Mesothelial cell of epicardium (in vitro differentiated cells): ENCODE measurements at regions not wholly inside any gene's neighbourhood (a gene's known extent, or its start where the extent isn't known, plus 50 kb on each side); places are given as distances from the start of the nearest gene placed in this dataset.
"Not testable (repeated sequence)": the region's sequence is repeated elsewhere in the genome, so short reads cannot be mapped to it uniquely, and the experiment has no call there.

Experiments
- DNase-seq, 2 experiments: peaks; one replicate each; pipeline ENCODE4 v3.0.0; 2021; ENCODE audit warnings: low spot score in 2 of 2; ENCODE audit not compliant: unreplicated experiment in 2 of 2
- H3K27ac Mint-ChIP-seq: 2 replicates; pipeline ENCODE4 v1.8.0; 2021; ENCODE audit warnings: mixed read lengths
- H3K27me3 Mint-ChIP-seq: 2 replicates; pipeline ENCODE4 v1.8.0; 2021; ENCODE audit warnings: low read depth, mixed read lengths
- H3K36me3 Mint-ChIP-seq: 2 replicates; pipeline ENCODE4 v1.8.0; 2021; ENCODE audit warnings: mixed read lengths
- H3K4me1 Mint-ChIP-seq: 2 replicates; pipeline ENCODE4 v1.8.0; 2021; ENCODE audit warnings: mixed read lengths
- H3K4me3 Mint-ChIP-seq: 2 replicates; pipeline ENCODE4 v1.8.0; 2021; ENCODE audit warnings: mild to moderate bottlenecking, moderate library complexity, mixed read lengths
- H3K9me3 Mint-ChIP-seq: 2 replicates; pipeline ENCODE4 v1.8.0; 2021; ENCODE audit warnings: mixed read lengths
- TF ChIP-seq, protein P1 (sequence below): fragments of 200-600 bp; sonication (generic); IDR thresholded peaks from one replicate; pipeline ENCODE4 v1.5.0; 2021; ENCODE audit warnings: antibody characterized with exemption; ENCODE audit not compliant: unreplicated experiment

DNA sequence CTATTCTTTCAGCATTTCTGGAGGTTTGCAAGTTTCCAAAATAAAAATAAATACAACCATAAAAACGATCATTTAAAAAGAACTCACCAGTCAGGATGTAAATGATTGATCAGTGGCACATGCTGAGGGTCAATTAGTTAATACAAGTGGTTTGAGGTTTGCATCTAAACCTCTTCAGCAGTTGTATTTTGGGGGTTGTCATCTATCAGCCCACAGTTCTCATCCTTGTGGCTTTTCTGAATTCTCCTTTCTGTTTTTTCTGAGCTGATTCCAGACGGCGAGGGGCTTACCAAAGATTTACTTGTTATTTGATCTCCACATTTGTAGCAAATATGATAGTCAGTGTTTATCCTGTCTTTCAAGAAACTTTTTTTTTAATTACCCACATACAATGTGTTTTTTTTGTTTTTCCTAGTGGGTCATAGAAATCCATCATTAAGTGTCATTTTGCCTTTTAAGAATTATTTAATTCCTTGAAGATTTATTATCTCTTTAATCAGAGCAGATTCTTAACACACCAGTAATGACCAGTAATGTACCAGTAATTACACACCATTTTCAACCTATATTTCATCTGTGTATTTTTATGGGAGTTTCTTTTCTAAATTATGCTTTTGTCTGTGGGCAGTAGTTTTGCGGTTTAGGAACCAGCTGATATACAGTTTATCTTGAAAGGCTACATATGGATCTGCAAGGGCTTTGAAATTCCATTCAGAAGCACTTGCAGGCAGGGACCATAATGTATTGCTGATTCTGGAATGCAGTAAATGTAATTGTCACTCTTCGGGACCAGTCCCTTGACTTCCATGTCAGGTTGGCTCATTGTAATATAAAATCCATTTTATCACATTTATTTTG is 56.3 kb upstream of the DAAM1 start:
- Mint-ChIP-seq H3K4me3 (no peak overlapping the region), H3K27me3 (peaks cover 5% of the 10 kb centered on the region), H3K36me3 (no peaks in the 10 kb centered on the region), H3K27ac (peak overlapping the region; percentile 4), H3K4me1 (peaks cover 43% of the 10 kb centered on the region), H3K9me3 (no peaks in the 10 kb centered on the region)
- DNase-seq = no peak
- TF ChIP-seq, protein P1, sequence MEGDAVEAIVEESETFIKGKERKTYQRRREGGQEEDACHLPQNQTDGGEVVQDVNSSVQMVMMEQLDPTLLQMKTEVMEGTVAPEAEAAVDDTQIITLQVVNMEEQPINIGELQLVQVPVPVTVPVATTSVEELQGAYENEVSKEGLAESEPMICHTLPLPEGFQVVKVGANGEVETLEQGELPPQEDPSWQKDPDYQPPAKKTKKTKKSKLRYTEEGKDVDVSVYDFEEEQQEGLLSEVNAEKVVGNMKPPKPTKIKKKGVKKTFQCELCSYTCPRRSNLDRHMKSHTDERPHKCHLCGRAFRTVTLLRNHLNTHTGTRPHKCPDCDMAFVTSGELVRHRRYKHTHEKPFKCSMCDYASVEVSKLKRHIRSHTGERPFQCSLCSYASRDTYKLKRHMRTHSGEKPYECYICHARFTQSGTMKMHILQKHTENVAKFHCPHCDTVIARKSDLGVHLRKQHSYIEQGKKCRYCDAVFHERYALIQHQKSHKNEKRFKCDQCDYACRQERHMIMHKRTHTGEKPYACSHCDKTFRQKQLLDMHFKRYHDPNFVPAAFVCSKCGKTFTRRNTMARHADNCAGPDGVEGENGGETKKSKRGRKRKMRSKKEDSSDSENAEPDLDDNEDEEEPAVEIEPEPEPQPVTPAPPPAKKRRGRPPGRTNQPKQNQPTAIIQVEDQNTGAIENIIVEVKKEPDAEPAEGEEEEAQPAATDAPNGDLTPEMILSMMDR = no peak

DNA sequence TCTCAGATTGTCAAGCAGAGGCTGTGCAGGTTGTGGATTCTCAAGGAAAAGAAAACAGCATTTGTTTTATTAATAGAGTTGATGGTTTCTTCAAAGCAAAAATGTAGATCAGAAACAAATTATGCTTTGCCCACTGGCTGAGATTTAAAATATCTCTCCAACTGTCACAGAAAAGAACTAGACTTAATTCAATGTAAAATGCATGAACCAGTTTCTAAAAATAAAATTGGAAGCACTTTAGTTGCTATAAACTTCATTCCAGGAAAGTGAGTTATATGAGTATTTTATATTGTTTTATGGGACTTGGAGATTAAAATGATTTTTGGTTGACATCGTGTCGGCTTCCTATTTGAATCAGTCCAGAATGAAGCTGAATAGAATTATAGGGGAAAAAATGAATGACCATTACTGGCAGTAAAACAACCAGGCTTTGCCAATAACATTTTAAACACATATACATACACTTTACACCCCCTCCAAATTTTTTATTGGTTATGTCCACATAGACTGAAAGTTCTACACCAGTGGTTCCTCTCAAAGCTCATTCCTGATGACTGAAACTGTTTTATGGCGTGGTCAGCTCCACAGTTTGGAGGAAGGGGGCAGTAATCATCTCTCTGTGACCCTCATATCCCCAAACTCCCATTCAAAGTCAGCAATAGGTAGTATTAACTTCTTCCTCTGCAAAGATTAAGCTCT is 55.5 kb upstream of the DAAM1 start:
- H3K4me1 Mint-ChIP-seq = peaks cover 43% of the 10 kb centered on the region
- TF ChIP-seq, protein P1 = no peak
- no peak overlapping the region for H3K4me3 Mint-ChIP-seq
- H3K27ac Mint-ChIP-seq = peak overlapping the region; percentile 4
- H3K9me3 Mint-ChIP-seq = no peaks in the 10 kb centered on the region
- H3K36me3 Mint-ChIP-seq = no peaks in the 10 kb centered on the region
- peaks cover 5% of the 10 kb centered on the region for H3K27me3 Mint-ChIP-seq
- DNase-seq = no peak

DNA sequence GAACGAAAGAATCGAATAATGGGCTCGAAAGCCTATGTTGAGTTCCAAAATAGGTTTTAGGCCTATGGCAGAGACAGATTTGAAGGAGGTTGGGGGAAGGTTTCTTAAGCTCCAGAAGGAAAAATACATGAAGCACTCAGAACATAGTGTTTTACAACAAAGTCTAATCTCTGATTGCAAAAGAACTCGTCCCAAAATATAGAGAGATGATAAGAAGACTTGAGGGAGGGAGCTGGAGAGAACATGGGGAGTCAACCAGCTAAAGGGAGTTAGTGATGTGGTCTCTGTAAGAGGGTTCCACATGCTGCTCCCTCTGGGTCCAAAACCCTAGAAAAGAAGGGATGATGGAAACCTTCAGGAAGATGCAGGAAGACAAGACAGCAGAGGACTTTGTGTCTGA is 54.8 kb upstream of the DAAM1 start:
- H3K36me3 Mint-ChIP-seq = no peaks in the 10 kb centered on the region
- DNase-seq = no peak
- H3K4me1 Mint-ChIP-seq = peaks cover 40% of the 10 kb centered on the region
- H3K27me3 Mint-ChIP-seq = peaks cover 5% of the 10 kb centered on the region
- no peak overlapping the region for H3K4me3 Mint-ChIP-seq
- no peak overlapping the region for H3K27ac Mint-ChIP-seq
- TF ChIP-seq, protein P1 = no peak
- no peaks in the 10 kb centered on the region for H3K9me3 Mint-ChIP-seq

GRCh38 chr14:59134307-59134706 is 54.2 kb upstream of the DAAM1 start:
- H3K4me3 Mint-ChIP-seq = no peak overlapping the region
- no peak overlapping the region for H3K27ac Mint-ChIP-seq
- peaks cover 36% of the 10 kb centered on the region for H3K4me1 Mint-ChIP-seq
- H3K36me3 Mint-ChIP-seq = no peaks in the 10 kb centered on the region
- TF ChIP-seq, protein P1 = no peak
- H3K27me3 Mint-ChIP-seq = peaks cover 5% of the 10 kb centered on the region
- no peaks in the 10 kb centered on the region for H3K9me3 Mint-ChIP-seq
- DNase-seq = no peak

- no peak overlapping the region for H3K27ac Mint-ChIP-seq
- H3K9me3 Mint-ChIP-seq = no peaks in the 10 kb centered on the region
- no peaks in the 10 kb centered on the region for H3K36me3 Mint-ChIP-seq
- no peak for DNase-seq
- H3K4me1 Mint-ChIP-seq = peaks cover 36% of the 10 kb centered on the region
- H3K27me3 Mint-ChIP-seq = peaks cover 5% of the 10 kb centered on the region
- TF ChIP-seq, protein P1 = no peak
- no peak overlapping the region for H3K4me3 Mint-ChIP-seq
Measured at GRCh38 chr14:59137256-59137655, 51.2 kb upstream of the DAAM1 start.

DNA sequence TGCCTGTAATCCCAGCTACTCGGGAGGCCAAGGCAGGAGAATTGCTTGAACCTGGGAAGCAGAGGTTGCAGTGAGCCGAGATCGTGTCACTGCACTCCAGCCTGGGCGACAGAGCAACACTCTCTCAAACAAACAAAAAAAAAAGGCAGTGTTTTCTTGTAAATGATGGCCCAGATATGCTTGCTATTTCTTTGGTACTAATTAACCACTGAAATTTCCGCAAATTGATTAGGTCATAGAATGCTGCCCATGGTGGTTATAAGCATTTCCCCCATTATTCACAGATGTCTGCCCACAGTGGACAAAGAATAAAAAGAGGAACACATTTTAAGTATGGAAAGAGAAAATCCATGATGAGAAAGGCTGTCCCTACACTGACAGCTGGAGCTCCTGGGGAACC is 49.9 kb upstream of the DAAM1 start:
- not testable (repeated sequence) for H3K36me3 Mint-ChIP-seq, DNase-seq, H3K27me3 Mint-ChIP-seq, H3K4me3 Mint-ChIP-seq, H3K9me3 Mint-ChIP-seq, H3K27ac Mint-ChIP-seq
- peaks cover 22% of the 10 kb centered on the region for H3K4me1 Mint-ChIP-seq
